CD14-positive monocyte (primary cell): ENCODE measurements at regions not wholly inside any gene's neighbourhood (a gene's known extent, or its start where the extent isn't known, plus 50 kb on each side); places are given as distances from the start of the nearest gene placed in this dataset.

Experiments
- DNase-seq, 3 donors: peaks; one replicate each; pipeline ENCODE4 v3.0.0-alpha.2; 2011 to 2022
- H2AFZ ChIP-seq: 2 replicates; pipeline ENCODE4 v1.6.0; 2012; ENCODE audit warnings: mild to moderate bottlenecking, low read depth, low read length, inconsistent platforms; ENCODE audit not compliant: insufficient read depth, poor library complexity, severe bottlenecking
- H3K27ac ChIP-seq, 2 donors: 1 replicate in 1 of 2; 2 replicates in 1 of 2; pipeline ENCODE4 v1.5.1; 2012 to 2013; ENCODE audit warnings: low read length in 2 of 2, control low read depth in 1 of 2, inconsistent platforms in 1 of 2, low read depth in 1 of 2, mild to moderate bottlenecking in 1 of 2
- H3K27me3 ChIP-seq, 2 donors: one replicate each; pipeline versions ENCODE4 v1.6.0 to v1.6.1; 2011 to 2013; ENCODE audit warnings: low read length in 2 of 2; ENCODE audit not compliant: control insufficient read depth in 2 of 2, insufficient read depth in 2 of 2
- H3K36me3 ChIP-seq, 2 donors: replicated peaks in 1 of 2; 1 replicate in 1 of 2; 2 replicates in 1 of 2; pipeline versions ENCODE4 v1.5.1 to v1.6.1; 2012 to 2013; ENCODE audit warnings: low read length in 2 of 2, control low read depth in 1 of 2, inconsistent platforms in 1 of 2, mild to moderate bottlenecking in 1 of 2; ENCODE audit not compliant: insufficient read depth in 2 of 2, control insufficient read depth in 1 of 2
- H3K4me1 ChIP-seq, 2 donors: 1 replicate in 1 of 2; 2 replicates in 1 of 2; pipeline versions ENCODE4 v1.5.1 to v1.6.1; 2012 to 2013; ENCODE audit warnings: low read length in 2 of 2, control low read depth in 1 of 2, inconsistent platforms in 1 of 2, mild to moderate bottlenecking in 1 of 2, moderate library complexity in 1 of 2; ENCODE audit not compliant: insufficient read depth in 2 of 2, control insufficient read depth in 1 of 2
- H3K4me2 ChIP-seq: replicated peaks from 2 replicates; pipeline ENCODE3; 2012; ENCODE audit warnings: low read length, moderate library complexity, mild to moderate bottlenecking; ENCODE audit not compliant: poor library complexity, severe bottlenecking; ENCODE audit errors: extremely low read depth
- H3K4me3 ChIP-seq, 3 experiments: fragments of 200-600 bp in 1 of 3; sonication (generic) in 1 of 3; replicated peaks in 1 of 3; 1 replicate in 2 of 3; 2 replicates in 1 of 3; pipeline ENCODE4 v1.5.1; 2011 to 2013; ENCODE audit warnings: low read length in 3 of 3, mild to moderate bottlenecking in 3 of 3, control low read depth in 2 of 3, low read depth in 2 of 3, inconsistent platforms in 1 of 3, moderate library complexity in 1 of 3
- H3K79me2 ChIP-seq: 2 replicates; pipeline ENCODE4 v1.6.0; 2012; ENCODE audit warnings: mild to moderate bottlenecking, control low read depth, inconsistent platforms, low read length, moderate library complexity; ENCODE audit not compliant: insufficient read depth
- H3K9ac ChIP-seq: 2 replicates; pipeline ENCODE4 v1.6.0; 2017; ENCODE audit warnings: low read length, mild to moderate bottlenecking; ENCODE audit not compliant: insufficient read depth, poor library complexity, severe bottlenecking
- H3K9me3 ChIP-seq, 2 donors: replicated peaks in 1 of 2; 1 replicate in 1 of 2; 2 replicates in 1 of 2; pipeline versions ENCODE4 v1.5.1 to v1.6.1; 2012 to 2013; ENCODE audit warnings: low read length in 2 of 2, control low read depth in 1 of 2; ENCODE audit not compliant: control insufficient read depth in 1 of 2, insufficient read depth in 1 of 2
- H4K20me1 ChIP-seq: 2 replicates; pipeline ENCODE4 v1.6.0; 2012; ENCODE audit warnings: mild to moderate bottlenecking, low read length, control low read depth, moderate library complexity; ENCODE audit not compliant: insufficient read depth
- H3K27ac Mint-ChIP-seq, 7 donors: one replicate each; pipeline ENCODE4 v1.8.0; 2020; ENCODE audit warnings: mild to moderate bottlenecking in 7 of 7, mixed read lengths in 7 of 7, moderate library complexity in 6 of 7, inconsistent platforms in 2 of 7
- H3K27me3 Mint-ChIP-seq, 3 donors: one replicate each; pipeline ENCODE4 v1.8.0; 2021 to 2022; ENCODE audit warnings: low read depth in 3 of 3, mild to moderate bottlenecking in 3 of 3, mixed read lengths in 3 of 3, moderate library complexity in 3 of 3, inconsistent platforms in 1 of 3
- H3K36me3 Mint-ChIP-seq, 2 donors: one replicate each; pipeline ENCODE4 v1.8.0; 2020; ENCODE audit warnings: mixed read lengths in 2 of 2, inconsistent platforms in 1 of 2, mild to moderate bottlenecking in 1 of 2
- H3K4me1 Mint-ChIP-seq: one replicate; pipeline ENCODE4 v1.8.0; 2020; ENCODE audit warnings: mild to moderate bottlenecking, mixed read lengths
- H3K4me3 Mint-ChIP-seq, 2 donors: one replicate each; pipeline ENCODE4 v1.8.0; 2020; ENCODE audit warnings: mild to moderate bottlenecking in 2 of 2, mixed read lengths in 2 of 2, moderate library complexity in 1 of 2
- H3K9me3 Mint-ChIP-seq, 7 donors: one replicate each; pipeline ENCODE4 v1.8.0; 2020 to 2022; ENCODE audit warnings: mixed read lengths in 7 of 7, mild to moderate bottlenecking in 6 of 7, moderate library complexity in 6 of 7, inconsistent platforms in 2 of 7
- CTCF ChIP-seq: fragments of 200-600 bp; IDR thresholded peaks from one replicate; pipeline ENCODE4 v1.8.0; 2022; ENCODE audit warnings: antibody characterized with exemption, mild to moderate bottlenecking
- WGBS: methylation state at CpG from one replicate; pipeline ENCODE4 v1.1.5; 2013; ENCODE audit warnings: missing lambda C conversion rate; ENCODE audit not compliant: insufficient coverage; 5-methylcytosine and 5-hydroxymethylcytosine counted together
- intact Hi-C, 2 donors: fragments of 100-400 bp; cut with micrococcal nuclease; formaldehyde crosslinking; loops; one replicate each; pipeline versions ENCODE4 v1.15.0 to v1.15.1; 2023

GRCh38 chr13:50244713-50245574, 229.7 kb downstream of the KCNRG start:
- peaks cover 19 to 27% of the 10 kb centered on the region in 2 donors for H3K4me1 ChIP-seq
- no peak for TF ChIP-seq CTCF
- H3K36me3 ChIP-seq: no peaks in the 10 kb centered on the region
- Mint-ChIP-seq H3K9me3 (peaks cover 0 to 2% (median 0%) of the 10 kb centered on the region in 7 donors), H3K4me3 (no peak overlapping the region), H3K27ac (peak overlapping the region in 6 of 7 donors; percentile 3 to 86 (median 70)), H3K27me3 (peaks cover 0 to 2% (median 0%) of the 10 kb centered on the region in 3 donors), H3K4me1 (peaks cover 38% of the 10 kb centered on the region), H3K36me3 (peaks cover 0 to 5% of the 10 kb centered on the region in 2 donors)
- H3K4me3 ChIP-seq: no peak overlapping the region
- H3K9me3 ChIP-seq: no peaks in the 10 kb centered on the region
- DNase-seq: peak; percentile 73 to 87 (median 78)
- intact Hi-C loops: loop anchor here in 1 of 2 donors (5.0 kb wide), 1 partner anchor 47 kb away; no protein-coding TSS in a partner anchor
- H3K27ac ChIP-seq: peak overlapping the region in 1 of 2 donors; percentile 63
- no peak overlapping the region for H3K9ac ChIP-seq
- H3K27me3 ChIP-seq: no peaks in the 10 kb centered on the region
- H4K20me1 ChIP-seq: no peaks in the 10 kb centered on the region
- H3K4me2 ChIP-seq: no peak overlapping the region
- 88% methylated on average over 5 of the region's 7 CpGs for WGBS
- no peak overlapping the region for H2AFZ ChIP-seq
- H3K79me2 ChIP-seq: no peaks in the 10 kb centered on the region

GRCh38 chr13:50247223-50247622, 232.0 kb downstream of the KCNRG start:
- Histone ChIP-seq H3K27me3 (no peaks in the 10 kb centered on the region), H2AFZ (no peak overlapping the region), H3K4me2 (no peak overlapping the region), H3K4me3 (no peak overlapping the region), H3K36me3 (no peaks in the 10 kb centered on the region), H3K9me3 (no peaks in the 10 kb centered on the region), H3K79me2 (no peaks in the 10 kb centered on the region), H4K20me1 (no peaks in the 10 kb centered on the region), H3K27ac (no peak overlapping the region), H3K4me1 (peaks cover 29 to 38% of the 10 kb centered on the region in 2 donors), H3K9ac (no peak overlapping the region)
- intact Hi-C loops: loop anchor here in 1 of 2 donors (5.0 kb wide), 1 partner anchor 45 kb away; no protein-coding TSS in a partner anchor
- peaks cover 0 to 5% of the 10 kb centered on the region in 2 donors for H3K36me3 Mint-ChIP-seq
- no CpG with 5 or more reads among the region's 1 CpG for WGBS
- no peak for TF ChIP-seq CTCF
- no peak for DNase-seq
- no peak overlapping the region for H3K27ac Mint-ChIP-seq
- H3K9me3 Mint-ChIP-seq: peaks cover 0 to 2% (median 0%) of the 10 kb centered on the region in 7 donors
- peaks cover 49% of the 10 kb centered on the region for H3K4me1 Mint-ChIP-seq
- H3K27me3 Mint-ChIP-seq: peaks cover 0 to 2% (median 2%) of the 10 kb centered on the region in 3 donors
- no peak overlapping the region for H3K4me3 Mint-ChIP-seq
